IPS-NIHi11 (cell line): ENCODE measurements at regions not wholly inside any gene's neighbourhood (a gene's known extent, or its start where the extent isn't known, plus 50 kb on each side); places are given as distances from the start of the nearest gene placed in this dataset.
"Not testable (repeated sequence)": the region's sequence is repeated elsewhere in the genome, so short reads cannot be mapped to it uniquely, and the experiment has no call there.

Experiments
- DNase-seq: peaks from one replicate; pipeline ENCODE4 v3.0.0; 2012; ENCODE audit warnings: mixed read lengths, low spot score

- no peak for DNase-seq
These were observed 519.8 kb downstream of the XPNPEP1 start for GRCh38 chr10:109403551-109403950.

- peak; percentile 25 for DNase-seq
These were observed 529.9 kb downstream of the XPNPEP1 start for GRCh38 chr10:109393425-109393824.

GRCh38 chr10:109386921-109387320, 536.4 kb downstream of the XPNPEP1 start:
- DNase-seq: no peak

DNA sequence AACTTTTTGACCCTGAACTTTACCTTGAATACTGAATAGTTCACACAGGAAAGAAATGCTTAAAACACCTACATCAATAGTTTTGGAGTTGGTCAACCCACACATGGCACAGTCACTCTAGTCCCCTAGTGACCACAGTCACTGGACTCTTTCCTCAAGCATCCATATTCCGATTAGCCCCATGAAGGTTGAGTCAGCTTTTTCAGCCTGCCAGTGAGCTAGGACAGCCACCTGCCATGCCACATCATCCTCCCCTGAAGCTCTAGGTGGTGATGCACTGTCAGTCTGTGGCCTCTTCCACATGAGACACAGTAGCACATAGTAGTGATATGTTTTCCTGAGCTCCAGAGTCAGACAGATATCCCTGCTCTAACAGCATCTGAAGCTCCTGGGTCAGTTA, 537.2 kb downstream of the XPNPEP1 start:
- DNase-seq: no peak

GRCh38 chr10:109379186-109379585, 544.1 kb downstream of the XPNPEP1 start:
- no peak for DNase-seq

DNA sequence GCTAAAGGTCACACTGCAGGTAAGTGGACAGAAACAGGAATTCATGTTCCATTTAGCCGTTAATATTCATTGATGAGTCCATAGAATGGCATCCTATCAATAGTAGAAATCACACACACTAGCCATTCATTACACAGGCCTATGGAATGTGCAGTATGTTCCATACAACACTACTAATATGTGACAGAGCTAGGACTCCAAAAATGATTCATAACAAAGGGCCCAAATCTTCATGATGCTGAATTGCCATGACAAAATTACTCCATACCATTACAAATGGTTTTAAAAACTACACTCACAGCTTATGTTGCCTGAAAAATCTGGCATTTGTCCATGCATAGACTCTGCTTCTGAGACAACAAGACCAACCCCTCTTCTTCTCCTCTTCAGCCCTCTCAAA, 549.1 kb downstream of the XPNPEP1 start:
- no peak for DNase-seq

GRCh38 chr10:109359316-109359715, 564.0 kb downstream of the XPNPEP1 start:
- DNase-seq: no peak

GRCh38 chr10:109358325-109358724, 565.0 kb downstream of the XPNPEP1 start:
- no peak for DNase-seq

GRCh38 chr10:109348324-109348723, 575.0 kb downstream of the XPNPEP1 start:
- DNase-seq: no peak

DNA sequence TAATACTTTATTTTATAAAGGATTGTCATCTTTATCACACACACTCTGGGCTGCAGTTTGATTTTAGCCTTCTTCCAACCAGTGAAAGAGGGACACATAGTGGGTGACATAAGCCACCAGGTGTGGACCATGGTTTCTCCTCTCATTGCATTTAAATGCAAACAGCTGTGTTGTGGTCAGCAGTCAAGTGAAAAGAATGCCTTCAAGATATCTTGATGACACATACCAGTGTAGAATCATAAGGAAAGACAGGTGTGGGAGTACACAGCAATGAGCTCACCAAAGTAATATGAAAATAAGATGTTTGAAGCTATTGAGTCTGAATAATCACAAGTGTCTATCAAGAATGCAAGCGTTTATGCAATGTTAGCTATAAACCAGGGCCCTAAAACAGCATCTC, 580.0 kb downstream of the XPNPEP1 start:
- no peak for DNase-seq

GRCh38 chr10:109341986-109342385, 581.3 kb downstream of the XPNPEP1 start:
- DNase-seq: no peak

DNA sequence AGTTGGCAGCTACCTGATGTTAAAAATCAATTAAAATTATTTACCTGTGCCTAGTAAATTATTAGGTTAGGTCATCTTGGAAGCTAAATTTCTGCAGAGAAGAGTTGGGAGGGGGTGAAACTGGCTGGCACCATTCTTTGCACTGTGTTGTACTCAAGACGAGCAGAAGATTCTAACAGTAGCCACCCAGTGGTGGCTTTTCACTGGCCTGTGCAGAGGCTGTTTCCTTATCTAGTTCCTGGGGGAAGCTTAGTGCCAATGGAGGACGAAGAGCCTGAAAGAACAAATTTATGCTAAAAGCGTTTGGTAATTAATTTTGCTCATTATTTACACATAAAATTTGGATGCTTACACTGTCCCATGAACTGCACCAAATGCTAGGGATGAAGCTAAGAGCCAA, 595.3 kb downstream of the XPNPEP1 start:
- DNase-seq: no peak

- no peak for DNase-seq
These were observed 596.0 kb downstream of the XPNPEP1 start for GRCh38 chr10:109327266-109327665.

DNA sequence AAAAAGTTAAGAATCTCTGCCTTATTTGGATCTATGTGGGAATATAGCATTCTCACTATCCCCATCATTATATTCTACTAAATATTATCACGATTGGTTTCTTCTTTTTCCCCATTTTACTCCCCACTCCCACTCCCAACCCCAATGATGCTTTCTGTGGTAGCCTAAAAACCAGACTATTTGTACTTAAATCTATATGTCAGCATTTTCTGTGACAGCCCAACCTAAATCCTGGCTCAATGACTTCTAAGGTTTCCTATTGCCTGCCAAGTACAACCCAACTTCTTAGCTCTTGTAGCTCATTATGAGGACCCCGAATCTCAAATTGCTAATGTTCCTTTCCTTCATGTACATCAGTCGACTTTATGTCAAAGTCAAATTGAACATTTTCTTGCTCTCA, 598.6 kb downstream of the XPNPEP1 start:
- DNase-seq: no peak

- no peak for DNase-seq
These were observed 605.5 kb downstream of the XPNPEP1 start for GRCh38 chr10:109317746-109318366.

DNA sequence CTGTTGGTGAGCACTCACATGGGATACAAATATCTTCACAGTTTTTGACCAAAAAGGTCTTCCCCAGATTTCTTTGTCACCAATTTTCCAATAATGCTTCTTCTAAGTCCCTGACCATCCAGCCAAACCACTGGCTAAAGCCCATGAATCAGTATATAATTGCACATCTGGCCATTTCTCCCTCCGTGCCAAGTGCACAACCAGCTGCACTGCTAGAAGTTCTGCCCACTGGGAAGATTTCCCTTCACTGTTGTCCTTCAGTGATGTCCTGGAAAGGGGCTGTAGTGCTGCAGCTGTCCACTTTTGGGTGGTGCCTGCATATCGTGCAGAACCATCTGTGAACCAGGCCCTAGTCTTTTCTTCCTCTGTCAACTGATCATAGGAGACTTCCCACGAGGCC, 609.3 kb downstream of the XPNPEP1 start:
- not testable (repeated sequence) for DNase-seq

DNA sequence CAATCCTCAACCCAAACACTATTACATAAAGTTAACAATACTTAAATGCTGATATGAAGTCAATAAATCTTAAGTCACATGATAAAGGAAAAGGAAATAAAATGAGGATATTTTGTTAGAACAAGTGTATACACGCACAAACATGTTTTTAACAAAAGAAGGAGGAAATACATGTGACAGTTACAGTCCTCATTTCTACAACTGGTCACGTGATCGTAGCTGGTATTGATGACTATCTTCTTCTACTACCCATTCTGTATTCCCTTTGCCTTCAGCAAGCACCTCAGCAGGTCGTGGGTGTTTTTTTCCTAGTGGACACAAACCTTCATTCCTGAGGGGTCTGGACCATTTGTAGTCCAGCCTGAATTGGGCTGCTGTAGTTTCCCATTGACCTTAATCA, 610.8 kb downstream of the XPNPEP1 start:
- not testable (repeated sequence) for DNase-seq

DNA sequence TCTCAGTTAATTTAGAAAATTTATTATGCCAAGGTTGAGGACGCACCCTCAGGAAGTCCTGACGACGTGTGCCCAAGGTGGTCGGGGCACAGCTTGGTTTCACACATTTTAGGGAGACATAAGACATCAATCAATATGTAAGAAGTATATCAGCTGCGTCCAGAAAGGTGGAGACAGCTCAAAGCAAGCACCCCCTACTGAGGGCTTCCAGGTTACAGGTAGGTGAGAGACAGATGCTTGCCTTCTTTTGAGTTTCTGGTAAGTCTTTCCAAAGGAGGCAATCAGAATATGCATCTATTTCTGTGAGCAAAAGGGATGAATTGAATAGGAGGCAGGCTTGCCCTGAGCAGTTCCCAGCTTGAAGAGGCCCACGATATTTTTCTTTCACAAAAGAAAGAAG, 614.3 kb downstream of the XPNPEP1 start:
- no peak for DNase-seq

- DNase-seq: not testable (repeated sequence)
These were observed 616.2 kb downstream of the XPNPEP1 start for GRCh38 chr10:109307102-109307501.

DNA sequence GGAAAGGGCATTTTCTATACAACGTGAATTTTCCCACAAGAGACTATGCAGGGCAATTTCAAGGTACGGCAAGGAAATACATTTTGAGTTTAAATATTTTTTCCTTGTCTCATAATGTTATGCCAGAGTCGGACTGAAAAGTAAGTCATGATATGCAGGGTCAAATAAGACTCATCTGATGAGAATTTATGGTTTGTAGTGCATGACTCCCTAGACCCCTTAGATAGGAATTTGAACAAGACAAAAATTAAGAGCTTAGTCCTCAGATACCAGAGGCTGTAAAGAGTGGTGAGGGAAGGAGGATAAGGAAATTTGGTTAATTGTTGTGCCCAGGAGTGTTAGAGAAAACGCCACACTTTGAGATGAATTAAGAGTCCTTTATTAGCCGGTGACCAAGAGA, 616.6 kb downstream of the XPNPEP1 start:
- no peak for DNase-seq

- DNase-seq: no peak
These were observed 635.5 kb downstream of the XPNPEP1 start for GRCh38 chr10:109287858-109288257.

GRCh38 chr10:109282510-109282909, 640.8 kb downstream of the XPNPEP1 start:
- DNase-seq: no peak

GRCh38 chr10:109281347-109281746, 642.0 kb downstream of the XPNPEP1 start:
- no peak for DNase-seq

DNA sequence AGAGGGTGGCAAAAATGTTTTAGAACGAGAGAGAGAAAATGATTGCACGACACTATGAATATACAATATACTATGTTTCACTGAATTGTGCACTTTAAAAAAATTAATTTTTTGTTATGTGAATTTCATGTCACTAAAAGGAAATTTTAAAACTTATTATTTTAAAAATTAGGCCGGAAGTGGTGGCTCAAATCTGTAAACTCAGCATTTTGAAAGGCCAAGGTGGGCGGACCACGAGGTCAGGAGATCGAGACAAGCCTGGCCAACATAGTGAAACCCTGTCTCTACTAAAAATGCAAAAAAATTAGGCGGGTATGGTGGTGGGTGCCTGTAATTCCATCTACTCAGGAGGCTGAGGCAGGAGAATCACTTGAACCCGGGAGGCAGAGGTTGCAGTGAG, 642.5 kb downstream of the XPNPEP1 start:
- DNase-seq: no peak

- no peak for DNase-seq
These were observed 645.9 kb downstream of the XPNPEP1 start for GRCh38 chr10:109277456-109277855.
